ENCODE measurements at regions not wholly inside any gene's neighbourhood (a gene's known extent, or its start where the extent isn't known, plus 50 kb on each side); places are given as distances from the start of the nearest gene placed in this dataset.
"Not testable (repeated sequence)": the region's sequence is repeated elsewhere in the genome, so short reads cannot be mapped to it uniquely, and the experiment has no call there.

DNA sequence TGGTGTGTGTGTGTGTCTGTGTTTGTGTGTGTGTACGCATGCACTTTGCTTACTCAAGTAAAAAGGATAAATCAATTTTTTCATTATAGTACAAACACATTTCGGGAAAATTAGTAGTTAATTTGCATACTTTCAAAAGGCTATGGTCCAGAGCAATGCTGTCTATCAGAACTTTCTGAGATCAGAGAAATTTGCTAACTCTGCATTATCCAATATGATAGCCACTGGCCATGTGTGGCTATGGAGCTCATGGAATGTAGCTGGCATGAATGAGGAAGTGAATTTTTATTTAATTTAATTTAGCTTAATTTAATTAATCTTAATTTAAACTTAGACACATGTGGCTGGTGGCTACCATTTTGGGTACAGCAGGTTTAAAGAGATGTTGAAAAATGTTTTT is 289.6 kb downstream of the MAT2B start:
- DNase-seq: no peak

- no peak for DNase-seq
Observed at GRCh38 chr5:163807781-163808180, 302.4 kb downstream of the MAT2B start.

- DNase-seq: no peak
Observed at GRCh38 chr5:163809473-163809872, 304.1 kb downstream of the MAT2B start.

GRCh38 chr5:163813900-163814299 is 308.5 kb downstream of the MAT2B start:
- DNase-seq: no peak

DNA sequence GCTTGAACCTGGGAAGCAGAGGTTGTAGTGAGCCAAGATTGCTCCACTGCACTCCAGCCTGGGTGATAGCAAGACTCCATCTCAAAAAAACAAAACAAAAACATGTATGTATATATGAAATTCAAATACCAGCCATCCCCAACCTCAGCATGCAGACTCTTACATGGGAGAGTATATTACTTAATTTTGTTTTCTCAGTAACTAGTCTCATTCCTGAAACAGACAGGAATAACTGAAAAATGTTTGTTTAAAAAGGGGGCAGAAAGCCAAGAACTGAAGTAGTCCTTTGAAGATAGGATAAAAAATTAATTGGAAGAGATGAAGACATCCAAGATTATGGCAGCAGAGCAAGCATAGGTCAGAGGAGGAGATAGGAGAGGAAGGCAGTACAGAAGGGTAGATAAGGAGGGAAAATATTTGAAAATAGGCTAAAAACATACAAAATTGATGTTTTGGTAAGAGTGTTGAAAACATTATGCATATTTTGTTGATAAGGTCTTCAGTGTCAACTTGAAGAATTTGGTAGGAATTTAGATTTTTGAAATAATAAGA is 309.9 kb downstream of the MAT2B start:
- DNase-seq: no peak

DNA sequence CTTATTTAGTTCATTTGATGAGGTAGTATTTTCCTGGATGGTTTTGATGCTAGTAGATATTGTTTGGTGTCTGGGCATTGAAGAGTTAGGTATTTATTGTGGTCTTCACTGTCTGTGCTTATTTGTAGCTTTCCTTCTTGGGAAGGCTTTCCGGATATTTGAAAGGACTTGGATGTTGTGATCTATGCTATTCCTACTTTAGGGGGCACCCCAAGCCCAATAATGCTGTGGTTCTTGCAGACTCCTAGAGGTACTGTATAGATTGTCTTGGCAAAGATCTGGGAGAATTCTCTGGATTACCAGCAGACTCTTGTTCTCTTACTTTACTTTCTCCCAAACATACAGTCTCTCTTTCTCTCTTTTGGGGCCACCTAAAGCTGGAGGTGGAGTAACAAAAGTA is 315.7 kb downstream of the MAT2B start:
- no peak for DNase-seq

GRCh38 chr5:163822548-163822947 is 317.1 kb downstream of the MAT2B start:
- no peak for DNase-seq

DNA sequence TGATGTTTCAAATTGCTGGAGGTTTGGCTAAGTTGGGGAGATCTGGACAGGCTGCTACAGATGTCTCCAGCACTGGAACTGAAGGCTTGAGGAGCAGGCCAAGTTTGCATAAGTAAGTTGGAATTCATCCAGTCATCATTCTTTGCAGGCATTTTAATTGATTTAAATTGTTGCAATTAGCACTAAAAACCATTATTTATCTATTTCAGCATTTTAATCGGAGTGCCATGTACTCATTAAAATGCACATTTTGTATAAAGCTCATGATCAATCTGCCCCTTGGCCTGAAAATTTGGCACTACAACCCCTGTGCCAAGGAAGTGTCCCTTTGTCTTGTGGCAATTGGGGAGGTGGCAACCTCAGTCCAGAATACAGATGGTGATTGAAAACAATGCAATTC is 320.2 kb downstream of the MAT2B start:
- no peak for DNase-seq

DNA sequence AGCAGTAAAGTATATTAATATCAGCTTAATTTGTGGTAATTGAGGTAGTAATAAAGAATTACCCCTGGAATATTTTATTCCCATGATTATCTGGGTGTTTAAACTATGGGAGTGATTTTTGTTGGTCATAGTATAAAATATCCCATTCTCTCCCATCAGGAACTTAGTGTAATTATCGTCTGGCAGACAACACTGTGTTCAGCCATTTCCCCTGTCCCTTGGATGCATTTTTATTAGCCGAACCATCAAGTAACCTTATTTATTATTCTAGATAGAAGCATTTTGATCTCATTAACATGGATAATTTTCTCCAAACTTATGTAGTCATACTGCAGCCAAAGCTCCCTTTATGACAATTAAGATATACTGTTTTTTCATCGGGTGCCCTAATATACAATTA is 320.8 kb downstream of the MAT2B start:
- no peak for DNase-seq

- no peak for DNase-seq
Observed at GRCh38 chr5:163832155-163832554, 326.7 kb downstream of the MAT2B start.

GRCh38 chr5:163838738-163839137 is 333.3 kb downstream of the MAT2B start:
- DNase-seq: no peak

- no peak for DNase-seq
Observed at GRCh38 chr5:163846512-163846911, 341.1 kb downstream of the MAT2B start.

- no peak for DNase-seq
Observed at GRCh38 chr5:163855754-163856153, 350.3 kb downstream of the MAT2B start.

- DNase-seq: no peak
Observed at GRCh38 chr5:163861670-163862069, 356.3 kb downstream of the MAT2B start.

DNA sequence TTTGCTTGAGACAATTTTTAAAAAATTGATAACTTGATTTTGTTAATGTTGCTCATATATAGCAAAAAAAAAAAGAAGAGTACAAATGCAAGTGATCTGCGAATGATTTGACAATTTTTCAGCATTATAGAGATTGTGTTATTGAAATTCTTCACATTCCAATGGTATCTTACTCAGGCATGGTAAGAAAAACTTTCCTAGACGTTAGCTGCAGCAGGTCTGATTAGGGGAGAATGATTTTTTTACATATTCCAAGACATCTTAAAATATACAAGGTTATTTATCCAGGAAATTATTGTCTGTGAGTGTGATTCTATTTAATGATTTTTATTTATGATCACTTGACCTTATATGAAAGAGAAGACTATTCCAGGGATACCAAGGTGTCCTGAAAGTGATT is 361.9 kb downstream of the MAT2B start:
- no peak for DNase-seq

- no peak for DNase-seq
Observed at GRCh38 chr5:163867738-163868137, 362.3 kb downstream of the MAT2B start.

DNA sequence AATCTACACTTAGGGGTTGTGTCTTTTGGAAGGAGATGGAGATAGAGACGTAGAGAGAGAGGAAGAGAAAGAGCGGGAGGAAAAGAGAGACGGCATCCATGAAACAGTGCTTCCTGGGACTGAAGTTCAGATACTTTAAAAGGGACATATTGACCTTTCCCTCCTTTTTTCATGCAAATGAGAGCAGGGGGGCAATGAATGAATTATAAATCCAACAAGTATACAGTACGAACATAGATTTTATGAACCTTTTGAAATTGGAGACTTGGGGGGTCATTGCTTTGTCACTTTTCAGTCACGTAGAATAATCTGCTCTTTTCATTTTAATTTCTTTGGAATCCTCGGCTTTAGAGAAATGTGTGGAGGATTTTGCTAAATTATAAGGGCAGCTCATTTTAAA is 364.2 kb downstream of the MAT2B start:
- no peak for DNase-seq

DNA sequence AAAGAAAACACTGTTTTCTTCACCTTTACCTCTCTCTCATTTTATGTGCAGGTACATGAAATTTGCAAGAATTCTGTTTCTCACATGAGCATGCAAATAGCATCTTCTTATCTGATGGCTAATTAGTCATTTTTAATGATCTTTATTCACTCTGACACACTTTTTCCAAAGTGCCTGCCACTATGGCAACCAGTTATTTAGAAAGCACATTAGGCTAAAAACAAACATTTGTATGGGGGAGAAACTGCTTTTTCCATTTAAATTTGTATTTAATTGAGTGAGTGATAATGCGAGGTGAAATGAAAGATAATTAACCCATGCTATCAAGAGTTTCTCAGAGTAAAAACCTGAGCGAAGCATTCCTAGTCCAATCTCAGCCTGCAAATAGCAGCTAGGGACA is 365.0 kb downstream of the MAT2B start:
- no peak for DNase-seq

DNA sequence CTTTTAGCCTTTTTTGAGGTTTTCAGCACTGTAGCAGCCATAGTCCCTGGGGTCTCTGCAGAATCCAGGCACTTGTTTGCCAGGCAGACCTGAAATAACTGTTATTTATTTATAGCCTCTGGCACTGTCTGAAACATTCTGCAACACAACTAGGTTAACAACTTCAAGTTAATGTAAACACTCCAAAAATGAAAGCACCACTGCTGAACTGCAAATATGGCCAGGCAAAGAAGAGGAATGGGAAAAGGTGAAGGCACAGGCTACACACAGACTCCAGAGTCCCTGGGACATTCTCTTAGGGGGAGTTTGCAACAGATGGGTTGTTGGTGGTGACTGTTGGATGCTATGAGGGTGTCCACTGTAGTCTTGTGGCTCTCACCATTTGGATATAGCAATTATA is 369.0 kb downstream of the MAT2B start:
- DNase-seq: no peak

DNA sequence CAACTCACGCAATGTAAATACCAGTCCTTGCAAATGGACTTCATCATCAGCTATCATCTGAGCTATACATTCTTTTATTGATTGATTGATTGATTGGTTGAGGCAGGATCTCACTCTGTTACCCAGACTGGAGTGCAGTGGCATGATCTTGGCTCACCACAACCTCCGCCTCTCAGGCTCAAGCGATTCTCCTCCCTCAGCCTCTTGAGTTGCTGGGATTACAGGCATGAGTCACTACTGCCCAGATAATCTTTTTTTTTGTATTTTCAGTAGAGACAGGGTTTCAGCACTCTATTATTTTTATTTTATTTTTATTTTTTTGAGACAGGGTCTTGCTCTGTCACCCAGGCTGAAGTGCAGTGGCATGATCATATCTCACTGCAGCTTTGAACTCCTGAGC is 369.5 kb downstream of the MAT2B start:
- not testable (repeated sequence) for DNase-seq

GRCh38 chr5:163877865-163878264 is 372.4 kb downstream of the MAT2B start:
- no peak for DNase-seq

GRCh38 chr5:163878490-163878889 is 373.1 kb downstream of the MAT2B start:
- no peak for DNase-seq

GRCh38 chr5:163880302-163880701 is 374.9 kb downstream of the MAT2B start:
- no peak for DNase-seq

GRCh38 chr5:163885117-163885516 is 379.7 kb downstream of the MAT2B start:
- DNase-seq: no peak

GRCh38 chr5:163887854-163888253 is 382.4 kb downstream of the MAT2B start:
- DNase-seq: no peak

GRCh38 chr5:163888366-163888765 is 382.9 kb downstream of the MAT2B start:
- DNase-seq: no peak

Measured in activated CD4-positive, alpha-beta T cell treated with anti-CD3 and anti-CD28 coated beads for 48 hours (primary cell).